GM21825 (cell line): ENCODE measurements at regions not wholly inside any gene's neighbourhood (a gene's known extent, or its start where the extent isn't known, plus 50 kb on each side); places are given as distances from the start of the nearest gene placed in this dataset.
"Not testable (repeated sequence)": the region's sequence is repeated elsewhere in the genome, so short reads cannot be mapped to it uniquely, and the experiment has no call there.

Experiments
- ATAC-seq: cut with Tn5 transposase; IDR thresholded peaks from one replicate; pipeline ENCODE4 v1.9.1; 2021; ENCODE audit warnings: mild to moderate bottlenecking, moderate library complexity; ENCODE audit not compliant: unreplicated experiment

DNA sequence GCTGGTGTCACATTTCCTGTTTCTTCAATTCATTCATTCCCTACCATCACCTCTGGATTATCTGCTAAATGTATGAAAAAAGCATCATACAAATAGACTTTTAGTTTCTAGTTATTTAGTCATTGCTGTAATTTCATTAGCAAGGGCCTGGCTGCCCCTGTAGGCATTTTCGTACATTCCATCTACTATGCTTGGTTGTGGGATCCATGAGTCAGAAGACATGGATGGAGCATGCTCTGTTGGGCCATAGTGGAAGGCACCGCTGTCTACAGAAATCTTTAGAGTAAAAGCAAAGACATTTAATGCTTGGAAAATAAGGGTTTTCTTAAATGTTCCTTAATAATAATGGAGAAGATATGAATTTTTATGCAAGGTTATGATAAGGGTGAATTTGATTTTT, 324.8 kb upstream of the MEIS1 start:
- no peak for ATAC-seq

DNA sequence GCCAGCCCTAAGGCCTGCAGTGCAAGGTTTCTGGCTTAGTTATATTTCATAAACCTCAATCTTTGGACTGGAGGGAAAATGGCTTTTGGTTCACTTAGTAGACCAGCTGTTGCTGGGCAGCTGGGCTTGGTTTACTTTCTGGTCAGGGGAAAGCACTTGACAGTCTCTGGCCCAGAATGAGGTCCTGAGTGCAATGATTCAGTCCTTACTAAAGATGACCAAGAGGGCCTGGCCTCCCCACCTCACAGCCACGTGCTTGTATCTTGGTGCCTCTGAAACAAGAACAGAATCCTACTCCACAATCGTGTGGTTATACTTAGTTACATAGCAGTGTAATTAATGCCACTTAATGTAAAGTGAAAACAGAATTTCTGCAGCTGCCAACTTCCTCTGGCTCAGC, 325.5 kb upstream of the MEIS1 start:
- no peak for ATAC-seq

DNA sequence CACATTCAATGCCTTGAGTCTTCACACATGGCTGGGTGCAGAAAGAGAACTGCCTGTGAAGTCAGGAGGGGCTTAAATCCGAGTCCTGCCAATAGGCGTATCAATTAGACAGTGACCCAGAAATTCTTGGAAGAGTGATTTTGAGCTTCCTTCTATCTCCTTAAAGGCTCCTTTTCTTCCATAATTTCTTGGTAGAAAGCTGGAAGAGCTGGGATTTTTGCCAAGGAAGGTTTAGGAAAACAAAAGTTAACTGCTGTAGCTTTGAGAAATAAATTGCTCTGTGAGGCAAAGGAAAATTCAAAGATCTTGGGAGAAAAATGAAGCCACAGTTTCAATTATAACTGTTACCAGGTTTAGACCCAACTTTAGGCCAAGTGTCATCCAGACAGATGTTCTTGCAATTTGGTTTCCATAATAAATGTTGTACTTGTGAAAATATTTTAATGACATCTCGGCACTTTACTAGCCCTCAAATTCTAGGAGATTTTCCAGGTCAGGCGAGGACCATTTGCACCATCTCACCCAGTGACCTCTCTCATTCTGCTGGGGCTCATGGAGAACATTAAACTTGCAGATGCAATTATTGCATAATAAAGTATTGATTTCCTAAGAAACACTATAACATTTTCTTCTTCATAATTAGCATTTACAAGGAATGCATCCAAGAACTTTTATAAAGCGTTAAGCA, 329.7 kb upstream of the MEIS1 start:
- no peak for ATAC-seq

DNA sequence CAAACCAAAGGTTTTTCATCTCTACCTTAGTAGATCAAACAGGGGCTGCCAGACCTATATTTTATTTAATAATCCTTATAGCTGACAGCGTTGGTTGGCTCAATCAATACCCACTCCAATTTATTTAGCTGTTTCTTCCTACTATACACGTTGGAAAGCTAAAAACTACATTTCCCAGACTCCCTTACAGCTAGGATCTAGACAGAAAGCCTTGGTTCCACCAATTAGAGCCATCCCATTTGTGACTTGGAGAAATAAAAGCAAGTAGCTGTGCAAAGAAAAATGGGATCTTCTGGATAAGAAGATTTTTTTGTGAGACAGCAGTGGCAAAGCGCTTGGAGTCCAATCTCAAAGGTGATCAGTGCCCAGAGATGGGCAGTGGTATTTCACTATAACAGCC, 331.3 kb upstream of the MEIS1 start:
- no peak for ATAC-seq

DNA sequence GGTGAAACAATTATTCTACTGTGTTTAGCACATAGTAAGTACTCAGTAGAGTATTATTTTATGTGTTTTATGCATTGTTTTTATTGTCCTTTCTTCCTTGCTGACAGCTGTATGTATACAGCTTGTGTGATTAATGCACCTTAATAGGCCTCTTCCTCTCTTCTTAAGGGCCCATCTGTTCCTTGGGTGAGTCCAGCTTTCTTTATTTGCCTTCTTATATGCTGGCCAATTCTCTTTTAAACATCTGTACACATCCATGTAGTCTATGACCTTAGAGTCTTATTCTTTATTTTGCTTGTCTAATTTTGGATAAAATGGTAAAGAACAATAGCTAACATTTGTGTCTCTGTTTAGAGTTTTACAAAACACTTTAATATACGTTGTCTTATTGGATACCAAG, 333.7 kb upstream of the MEIS1 start:
- no peak for ATAC-seq

DNA sequence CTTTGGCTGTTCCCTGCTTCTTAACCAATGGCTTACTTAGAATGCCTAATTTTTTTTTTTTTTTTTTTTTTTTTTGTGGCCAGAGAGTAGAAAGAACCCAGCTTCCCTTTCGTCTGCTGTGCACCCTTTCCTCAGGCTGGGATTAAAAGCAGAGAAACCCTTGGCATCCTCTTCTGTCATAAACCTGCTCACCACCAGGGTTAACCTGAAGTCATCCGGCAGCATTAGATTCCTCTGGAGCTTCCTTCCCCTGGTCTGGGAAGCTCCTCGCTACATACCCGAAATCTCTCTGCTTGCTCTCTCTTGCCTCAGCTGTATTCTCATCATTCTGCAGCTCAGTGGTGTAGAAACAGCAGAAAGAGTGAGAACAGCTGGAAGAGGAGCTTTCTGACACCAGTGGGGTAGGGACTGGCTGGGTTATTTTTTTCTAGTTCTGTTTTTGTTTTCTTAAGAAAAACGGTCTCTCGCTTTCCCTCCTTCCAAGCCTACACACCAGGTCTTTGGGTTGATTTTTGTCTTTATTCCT, 339.0 kb upstream of the MEIS1 start:
- no peak for ATAC-seq

DNA sequence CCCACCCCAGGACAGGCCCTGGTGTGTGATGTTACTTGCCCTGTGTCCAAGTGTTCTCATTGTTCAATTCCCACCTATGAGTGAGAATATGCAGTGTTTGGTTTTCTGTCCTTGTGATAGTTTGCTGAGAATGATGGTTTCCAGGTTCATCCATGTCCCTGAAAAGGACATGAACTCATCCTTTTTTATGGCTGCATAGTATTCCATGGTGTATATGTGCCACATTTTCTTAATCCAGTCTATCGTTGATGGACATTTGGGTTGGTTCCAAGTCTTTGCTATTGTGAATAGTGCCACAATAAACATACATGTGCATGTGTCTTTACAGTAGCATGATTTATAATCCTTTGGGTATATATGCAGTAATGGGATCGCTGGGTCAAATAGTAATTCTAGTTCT, 340.2 kb upstream of the MEIS1 start:
- ATAC-seq, result not testable (repeated sequence)

- no peak for ATAC-seq
These were observed 341.6 kb upstream of the MEIS1 start for GRCh38 chr2:66093371-66093770.

DNA sequence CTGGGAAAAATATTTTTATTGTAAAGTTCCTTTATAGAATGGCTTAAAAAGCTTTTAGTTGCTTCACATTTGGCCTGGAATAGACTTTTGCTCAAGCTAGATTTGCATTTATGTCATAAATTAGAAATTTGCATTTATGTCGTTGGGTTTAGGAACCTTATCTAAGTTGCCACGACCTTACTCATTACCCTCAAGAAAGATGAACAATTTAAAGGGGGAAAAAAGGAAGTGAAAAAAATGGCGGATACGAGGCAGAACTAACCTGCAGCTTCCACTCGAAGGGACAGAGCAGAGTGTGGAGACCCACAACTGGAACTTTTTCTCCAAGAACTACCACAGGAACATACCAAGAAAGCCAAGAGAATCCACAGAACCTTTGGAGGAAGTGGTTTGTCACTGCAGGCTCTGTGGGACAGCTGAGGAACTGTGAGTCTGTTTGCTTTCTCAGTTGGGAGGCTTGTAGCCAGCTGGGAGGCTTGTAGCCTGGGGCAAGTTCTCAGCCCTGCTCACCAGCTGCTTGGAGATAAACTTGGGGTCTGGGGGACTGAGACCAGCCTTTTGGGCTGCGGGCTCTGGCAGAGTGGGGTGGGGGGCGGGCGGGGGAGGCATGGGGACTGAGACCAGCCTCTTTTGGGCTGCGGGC, 349.9 kb upstream of the MEIS1 start:
- ATAC-seq, result no peak

DNA sequence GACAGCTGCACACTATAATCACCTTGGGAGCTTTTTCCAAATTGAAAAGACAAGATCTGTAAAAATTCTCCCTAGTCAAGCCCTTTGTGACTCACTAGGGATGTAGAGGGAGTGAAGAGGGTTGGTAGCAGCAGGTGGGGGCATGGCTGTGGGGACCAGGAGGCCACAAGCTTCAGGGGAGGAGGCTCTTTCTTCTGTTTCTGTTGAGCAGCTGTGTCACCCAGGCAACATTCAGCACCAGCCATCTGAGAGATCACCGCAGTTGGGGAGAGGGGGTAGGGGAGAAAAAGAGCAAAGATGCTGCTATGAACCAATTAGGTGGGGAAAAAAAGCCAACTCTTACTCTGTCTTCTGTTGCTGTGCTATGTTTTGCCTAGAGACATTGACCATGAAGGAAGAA, 352.3 kb upstream of the MEIS1 start:
- no peak for ATAC-seq

DNA sequence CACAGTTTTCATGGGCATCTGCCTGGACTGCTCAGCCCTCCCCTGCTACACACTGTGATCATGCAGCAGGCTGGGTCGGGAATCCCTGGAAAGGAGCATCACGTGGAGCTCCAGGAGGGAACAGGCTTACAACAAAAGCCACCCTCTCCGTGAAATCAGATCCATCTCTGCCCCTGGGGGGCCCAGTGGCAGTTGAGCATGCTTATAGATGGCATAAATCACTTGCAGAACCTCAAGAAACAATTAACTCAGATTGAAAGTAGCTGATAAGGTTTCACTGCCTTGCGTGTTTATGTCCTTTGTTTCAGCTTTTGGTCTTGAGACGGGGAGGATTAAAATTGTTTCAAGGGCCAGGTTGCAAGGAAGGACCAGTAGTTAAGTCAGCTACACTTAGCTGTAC, 354.8 kb upstream of the MEIS1 start:
- no peak for ATAC-seq

- no peak for ATAC-seq
These were observed 361.8 kb upstream of the MEIS1 start for GRCh38 chr2:66073172-66073571.

- ATAC-seq, result no peak
These were observed 364.0 kb upstream of the MEIS1 start for GRCh38 chr2:66070721-66071602.

DNA sequence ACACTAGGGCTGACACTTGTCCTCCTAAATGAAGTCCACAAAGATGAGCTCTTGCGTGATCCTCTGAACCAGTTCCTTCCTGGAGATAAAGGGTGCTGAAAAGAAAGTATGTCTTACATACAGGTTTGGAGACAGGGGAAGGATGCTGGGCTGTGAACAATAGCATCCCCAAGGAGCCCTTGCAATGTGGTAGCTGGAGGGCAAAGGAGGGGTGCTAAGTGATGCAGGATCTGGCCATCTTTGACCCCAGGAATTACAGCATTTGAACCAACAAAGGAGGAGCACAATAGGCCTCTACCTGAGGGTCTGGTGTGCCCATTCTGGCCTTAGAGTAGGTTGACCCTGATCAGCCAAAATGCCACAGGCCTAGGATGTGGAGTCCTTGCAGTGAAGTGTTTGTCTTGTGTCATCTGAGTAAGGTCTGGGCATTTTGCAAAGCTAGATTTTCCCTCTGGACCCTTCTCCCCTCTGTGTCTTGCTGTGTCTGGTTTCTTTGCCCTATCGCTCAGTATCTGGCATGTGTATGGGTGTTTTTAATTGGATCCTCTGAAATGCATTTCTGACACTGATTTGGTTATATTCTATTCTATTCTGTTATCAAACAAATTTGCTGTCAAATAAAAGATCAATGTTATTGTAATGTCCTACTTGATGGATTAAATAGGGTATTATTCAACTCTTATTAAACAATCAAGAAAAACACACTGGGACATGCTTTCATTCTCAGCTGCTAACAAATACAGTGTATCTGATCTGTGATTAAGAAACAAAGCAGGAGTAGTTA, 364.8 kb upstream of the MEIS1 start:
- ATAC-seq, result no peak

- no peak for ATAC-seq
These were observed 368.9 kb upstream of the MEIS1 start for GRCh38 chr2:66066032-66066431.

DNA sequence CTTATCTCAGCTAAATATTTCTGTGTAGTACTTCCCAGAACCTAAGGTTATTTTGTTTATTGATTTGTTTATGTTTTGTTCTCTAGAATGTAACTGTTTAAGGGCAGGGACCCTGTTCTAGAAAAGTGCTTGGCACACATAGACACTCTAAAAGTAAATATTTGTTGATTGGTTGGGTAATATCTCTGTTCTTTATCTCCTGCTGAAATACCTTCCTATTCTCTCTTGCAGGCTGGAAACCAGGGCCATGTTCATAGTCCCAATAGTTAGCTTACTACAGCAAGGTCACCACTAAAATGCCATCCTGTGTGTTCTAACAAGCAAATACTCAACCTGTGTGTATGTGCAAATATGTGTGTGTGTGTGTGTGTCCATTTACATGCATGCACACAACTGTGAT, 375.6 kb upstream of the MEIS1 start:
- ATAC-seq, result no peak

- ATAC-seq, result no peak
These were observed 376.2 kb upstream of the MEIS1 start for GRCh38 chr2:66058675-66059074.

DNA sequence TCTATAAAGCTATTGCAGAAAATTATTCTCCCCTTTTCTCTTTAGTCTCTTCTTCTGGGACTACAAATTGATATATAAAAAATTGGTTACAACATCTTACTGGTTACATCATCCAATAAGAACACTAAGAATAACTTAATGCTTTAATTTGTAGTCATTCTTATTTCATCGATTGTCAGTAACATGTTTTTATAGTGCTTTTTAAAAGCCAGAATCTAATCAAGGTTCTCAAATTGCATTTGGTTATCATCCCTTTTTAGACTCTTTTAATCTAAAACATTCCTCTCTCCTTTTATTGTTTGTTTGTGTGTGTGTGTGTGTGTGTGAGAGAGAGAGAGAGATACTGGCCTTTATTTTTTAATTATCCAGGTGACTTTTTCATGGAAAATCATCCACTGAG, 377.1 kb upstream of the MEIS1 start:
- no peak for ATAC-seq

DNA sequence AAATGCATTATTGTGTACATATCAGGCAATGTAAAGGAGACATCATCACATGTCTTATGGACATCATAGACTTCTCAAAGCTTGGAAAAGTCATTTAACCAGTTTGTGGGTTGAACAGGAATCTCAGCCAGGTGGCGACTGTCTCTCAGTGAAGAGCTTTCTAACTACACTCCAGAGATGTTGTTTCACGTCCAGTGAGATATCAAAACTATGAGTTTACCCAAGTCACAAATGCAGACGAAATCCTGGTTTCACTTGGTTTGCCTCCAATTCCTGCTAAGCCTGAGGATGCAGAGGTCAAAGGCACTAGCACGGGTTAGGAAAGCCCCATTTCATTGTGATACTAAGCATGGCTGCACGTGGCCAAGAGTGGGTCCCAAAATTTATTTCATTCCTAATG, 384.5 kb upstream of the MEIS1 start:
- no peak for ATAC-seq

DNA sequence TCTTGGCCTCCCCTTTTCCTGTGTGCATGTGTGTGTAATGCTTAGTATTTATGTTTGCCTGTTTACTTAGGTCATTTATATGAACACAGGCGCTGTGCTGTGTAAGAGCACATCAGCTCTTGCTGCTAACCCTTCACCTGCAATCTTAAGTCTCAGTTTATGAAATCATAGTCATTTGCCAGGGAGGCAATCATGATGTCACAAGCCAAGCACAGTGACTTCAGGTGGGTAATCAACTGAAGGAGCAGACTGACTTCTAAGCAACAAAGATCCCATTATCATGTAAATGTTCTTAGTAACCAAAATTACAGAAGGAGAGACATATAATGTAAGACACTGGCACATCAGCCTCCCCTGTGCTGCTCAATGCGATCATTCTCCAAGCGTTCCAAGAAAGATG, 386.3 kb upstream of the MEIS1 start:
- no peak for ATAC-seq
